Heart right ventricle (tissue), 16 donors: ENCODE measurements at regions not wholly inside any gene's neighbourhood (a gene's known extent, or its start where the extent isn't known, plus 50 kb on each side); places are given as distances from the start of the nearest gene placed in this dataset.
"Not testable (repeated sequence)": the region's sequence is repeated elsewhere in the genome, so short reads cannot be mapped to it uniquely, and the experiment has no call there.

ENCODE experiments used
- ATAC-seq, 8 donors: fragments of 200-7000 bp; cut with Tn5 transposase; one replicate each; pipeline ENCODE4 v1.9.1; 2020; ENCODE audit warnings: mild to moderate bottlenecking in 8 of 8, moderate library complexity in 8 of 8, moderate number of reproducible peaks in 1 of 8
- DNase-seq, 2 donors: peaks; one replicate each; pipeline ENCODE4 v3.0.0-alpha.2; 2020
- H3K27ac ChIP-seq, 10 donors: fragments of 200-600 bp; sonication (generic) in 2 of 10; one replicate each; pipeline versions ENCODE4 v1.5.0 to v1.8.0; 2020 to 2022; ENCODE audit warnings: mild to moderate bottlenecking in 3 of 10
- H3K27me3 ChIP-seq, 7 donors: fragments of 200-600 bp; one replicate each; pipeline ENCODE4 v1.8.0; 2021 to 2022; ENCODE audit warnings: mild to moderate bottlenecking in 2 of 7
- H3K36me3 ChIP-seq, 9 donors: fragments of 200-600 bp; sonication (generic) in 1 of 9; one replicate each; pipeline versions ENCODE4 v1.5.0 to v1.8.0; 2020 to 2022; ENCODE audit warnings: mild to moderate bottlenecking in 2 of 9
- H3K4me1 ChIP-seq, 9 donors: fragments of 200-600 bp; sonication (generic) in 1 of 9; one replicate each; pipeline versions ENCODE4 v1.5.0 to v1.8.0; 2020 to 2022; ENCODE audit warnings: mild to moderate bottlenecking in 4 of 9
- H3K4me3 ChIP-seq, 10 donors: fragments of 200-600 bp; sonication (generic) in 2 of 10; one replicate each; pipeline versions ENCODE4 v1.5.0 to v1.8.0; 2020 to 2022; ENCODE audit warnings: mild to moderate bottlenecking in 7 of 10, moderate library complexity in 2 of 10
- H3K9me3 ChIP-seq, 11 donors: fragments of 200-600 bp in 10 of 11; sonication (generic) in 2 of 11; one replicate each; pipeline versions ENCODE4 v1.5.0 to v1.8.0; 2013 to 2022; ENCODE audit warnings: mild to moderate bottlenecking in 2 of 11, control low read depth in 1 of 11, moderate library complexity in 1 of 11
- WGBS, 2 donors: extraction: QIAGEN DNeasy Blood & Tissue Kit; methylation state at CpG; one replicate each; pipeline ENCODE4 v1.1.7; 2013; ENCODE audit warnings: inconsistent platforms in 1 of 2; 5-methylcytosine and 5-hydroxymethylcytosine counted together
- intact Hi-C, 10 donors: fragments of 100-400 bp; cut with DNase I; formaldehyde crosslinking; loops; one replicate each; pipeline versions ENCODE4 v1.11.1 to v1.14.2; 2022
- TF ChIP-seq, protein P1 (sequence below), 9 donors: fragments of 200-600 bp; sonication (generic) in 2 of 9; IDR thresholded peaks; one replicate each; pipeline versions ENCODE4 v1.5.0 to v1.8.0; 2021 to 2022; ENCODE audit warnings: antibody characterized with exemption in 9 of 9, mild to moderate bottlenecking in 5 of 9, moderate library complexity in 1 of 9
- donor health status: Arrhythmogenic right ventricular cardiomyopathy.
- donor health status: ischemic (EF 13 %, LVEDD 7.1; RV severe dilation, severe dysfunction).
- donor health status: healthy with polysubstance abuse.
- donor health status: DM: no; HTN: yes; CAD: no.
- donor health status: DM: no; HTN: no; CAD: no.
- donor health status: ischemic (EF 25% LVEDD 6.9; RV normal size, moderate dysfunction).
- donor health status: ischemic (EF 25% LVEDD 5.7; RV mildly dilated, moderate dysfunction).
- donor health status: healthy.
- donor health status: DM: yes; HTN: yes; CAD: no.
- donor health status: Ischemic cardiomyopathy.
- donor health status: ischemic (EF 35%, LVEDD 5.7; RV mildly dilated, moderate dysfunction).
- donor health status: nonischemic (EF 11% LVEDD 7.7; RV severe dilation, severe dysfunction).
- donor health status: DM: yes; HTN: yes; CAD: no.
- donor health status: PGD.
- donor health status: ischemic (EF 29% LVEDD 5.4; RV normal size, mild dysfunction).
- donor health status: nonischemic (EF 23%, LVEDD 6.1; RV moderate dilation, normal function).

DNA sequence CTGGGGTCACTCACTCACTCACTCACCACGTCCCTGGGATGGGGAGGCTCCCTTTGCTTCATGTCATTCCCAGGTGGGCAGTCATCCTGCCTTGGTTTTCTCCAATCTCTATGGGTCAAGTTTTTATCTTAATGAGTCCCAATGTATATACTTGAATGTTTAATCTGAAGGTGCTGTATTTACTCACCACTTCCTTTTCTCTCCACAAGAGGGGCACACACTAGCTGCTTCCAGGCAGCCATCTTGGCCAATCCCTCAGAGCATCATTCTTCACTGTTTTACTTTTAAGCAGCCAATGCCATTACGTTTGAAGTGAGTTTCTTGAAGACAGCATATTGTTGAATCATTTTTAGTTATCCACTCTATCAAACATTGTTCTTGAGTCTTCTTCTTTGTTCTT lies 153.4 kb upstream of the ARSJ start:
- Histone ChIP-seq H3K36me3 (no peaks in the 10 kb centered on the region), H3K9me3 (no peaks in the 10 kb centered on the region), H3K27me3 (no peaks in the 10 kb centered on the region), H3K4me3 (no peak overlapping the region), H3K4me1 (no peaks in the 10 kb centered on the region), H3K27ac (no peak overlapping the region)
- DNase-seq: no peak
- TF ChIP-seq, protein P1, sequence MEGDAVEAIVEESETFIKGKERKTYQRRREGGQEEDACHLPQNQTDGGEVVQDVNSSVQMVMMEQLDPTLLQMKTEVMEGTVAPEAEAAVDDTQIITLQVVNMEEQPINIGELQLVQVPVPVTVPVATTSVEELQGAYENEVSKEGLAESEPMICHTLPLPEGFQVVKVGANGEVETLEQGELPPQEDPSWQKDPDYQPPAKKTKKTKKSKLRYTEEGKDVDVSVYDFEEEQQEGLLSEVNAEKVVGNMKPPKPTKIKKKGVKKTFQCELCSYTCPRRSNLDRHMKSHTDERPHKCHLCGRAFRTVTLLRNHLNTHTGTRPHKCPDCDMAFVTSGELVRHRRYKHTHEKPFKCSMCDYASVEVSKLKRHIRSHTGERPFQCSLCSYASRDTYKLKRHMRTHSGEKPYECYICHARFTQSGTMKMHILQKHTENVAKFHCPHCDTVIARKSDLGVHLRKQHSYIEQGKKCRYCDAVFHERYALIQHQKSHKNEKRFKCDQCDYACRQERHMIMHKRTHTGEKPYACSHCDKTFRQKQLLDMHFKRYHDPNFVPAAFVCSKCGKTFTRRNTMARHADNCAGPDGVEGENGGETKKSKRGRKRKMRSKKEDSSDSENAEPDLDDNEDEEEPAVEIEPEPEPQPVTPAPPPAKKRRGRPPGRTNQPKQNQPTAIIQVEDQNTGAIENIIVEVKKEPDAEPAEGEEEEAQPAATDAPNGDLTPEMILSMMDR (IDR thresholded peaks at IDR 0.05): no peak
- intact Hi-C loops: no loop called here
- ATAC-seq: no peak
- 84 to 85% methylated on average over 2 of the region's 2 CpGs for WGBS, 2 donors

DNA sequence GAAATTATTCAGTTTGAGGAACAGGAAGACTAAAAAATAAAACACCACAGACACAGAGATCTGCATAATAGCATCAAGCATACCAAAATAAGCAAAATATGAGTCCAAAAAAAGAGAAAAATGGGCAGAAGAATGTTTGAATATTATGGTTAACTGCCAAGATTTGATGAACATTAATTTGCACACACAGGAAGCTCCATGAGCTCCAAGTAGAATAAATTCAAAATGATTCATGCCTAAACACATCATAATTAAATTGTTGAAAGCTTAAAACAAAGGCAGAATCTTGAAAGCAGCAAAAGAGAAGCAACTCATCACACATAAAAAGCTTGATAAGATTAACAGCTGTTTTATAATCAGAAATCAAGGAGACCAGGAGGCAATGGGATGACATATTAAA lies 156.6 kb upstream of the ARSJ start:
- intact Hi-C loops: no loop called here
- ATAC-seq (no peak), DNase-seq (no peak)
- Histone ChIP-seq H3K27me3 (no peaks in the 10 kb centered on the region), H3K4me1 (no peaks in the 10 kb centered on the region), H3K4me3 (no peak overlapping the region), H3K9me3 (peaks cover 0 to 2% (median 0%) of the 10 kb centered on the region in 11 donors), H3K36me3 (no peaks in the 10 kb centered on the region), H3K27ac (no peak overlapping the region)
- TF ChIP-seq, protein P1 (IDR thresholded peaks at IDR 0.05): no peak

DNA sequence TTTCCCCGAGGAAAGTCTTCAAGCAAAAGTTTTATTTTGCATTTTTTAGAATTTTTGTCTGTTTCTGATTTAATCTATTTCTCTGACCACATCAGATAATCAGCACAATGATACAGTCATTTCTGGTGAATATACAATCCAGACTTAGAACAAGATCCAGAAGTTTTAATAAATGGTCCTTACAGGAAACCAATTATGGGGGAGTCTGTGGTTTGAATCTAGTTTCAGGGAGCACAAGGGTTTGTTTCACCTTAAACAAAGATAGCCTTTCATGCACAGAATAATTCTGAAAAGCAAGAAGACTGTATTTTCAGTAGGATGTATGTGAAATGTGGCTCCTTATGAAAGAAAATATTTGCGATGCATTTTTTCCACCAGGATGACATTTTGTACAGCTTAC lies 158.5 kb upstream of the ARSJ start:
- H3K27ac ChIP-seq: no peak overlapping the region
- no peaks in the 10 kb centered on the region for H3K27me3 ChIP-seq
- WGBS, 2 donors: 88 to 91% methylated on average over 2 of the region's 2 CpGs
- no peaks in the 10 kb centered on the region for H3K36me3 ChIP-seq
- peaks cover 0 to 6% (median 0%) of the 10 kb centered on the region in 11 donors for H3K9me3 ChIP-seq
- ATAC-seq (no peak), DNase-seq (no peak)
- intact Hi-C loops: no loop called here
- H3K4me3 ChIP-seq: no peak overlapping the region
- TF ChIP-seq, protein P1 (IDR thresholded peaks at IDR 0.05): no peak
- no peaks in the 10 kb centered on the region for H3K4me1 ChIP-seq

DNA sequence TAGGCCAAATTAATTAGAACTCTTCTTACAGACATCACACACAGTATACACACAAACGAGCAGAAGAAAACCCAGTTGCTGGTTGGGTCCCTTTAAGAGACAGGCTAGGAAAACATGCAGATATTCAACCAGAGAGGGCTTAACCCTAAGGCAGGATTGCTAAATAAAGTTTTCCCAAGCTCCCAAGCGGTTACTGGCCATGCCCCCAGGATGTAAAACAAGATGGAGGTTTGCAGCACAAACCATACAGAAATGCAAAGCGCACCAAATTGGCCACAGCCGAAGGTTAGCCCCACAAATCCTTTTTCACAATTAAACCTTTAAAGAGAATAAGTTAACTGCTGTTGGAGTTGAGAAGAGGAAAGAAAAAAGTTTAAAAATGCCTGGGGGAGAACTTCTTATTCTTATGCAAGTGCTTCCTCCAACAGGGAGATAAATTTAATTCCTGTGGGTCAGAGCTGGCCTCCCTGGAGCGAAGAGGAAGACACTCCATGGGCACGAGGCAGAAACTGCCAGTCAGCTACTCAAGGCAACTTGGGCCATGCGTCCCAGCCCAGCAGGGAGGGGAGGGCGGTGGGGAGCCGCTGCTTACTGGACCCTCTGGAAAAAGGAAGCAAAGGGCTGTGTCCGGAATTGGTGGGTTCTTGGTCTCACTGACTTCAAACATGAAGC lies 167.6 kb upstream of the ARSJ start:
- H3K27me3 ChIP-seq: peaks cover 0 to 7% (median 0%) of the 10 kb centered on the region in 7 donors
- no peak overlapping the region for H3K27ac ChIP-seq
- ATAC-seq (no peak), DNase-seq (no peak)
- TF ChIP-seq, protein P1 (IDR thresholded peaks at IDR 0.05): no peak
- 78 to 90% methylated on average over 10 of the region's 10 CpGs for WGBS, 2 donors
- H3K36me3 ChIP-seq: no peaks in the 10 kb centered on the region
- no peaks in the 10 kb centered on the region for H3K4me1 ChIP-seq
- intact Hi-C loops: no loop called here
- H3K4me3 ChIP-seq: no peak overlapping the region
- peaks cover 0 to 7% (median 0%) of the 10 kb centered on the region in 11 donors for H3K9me3 ChIP-seq

DNA sequence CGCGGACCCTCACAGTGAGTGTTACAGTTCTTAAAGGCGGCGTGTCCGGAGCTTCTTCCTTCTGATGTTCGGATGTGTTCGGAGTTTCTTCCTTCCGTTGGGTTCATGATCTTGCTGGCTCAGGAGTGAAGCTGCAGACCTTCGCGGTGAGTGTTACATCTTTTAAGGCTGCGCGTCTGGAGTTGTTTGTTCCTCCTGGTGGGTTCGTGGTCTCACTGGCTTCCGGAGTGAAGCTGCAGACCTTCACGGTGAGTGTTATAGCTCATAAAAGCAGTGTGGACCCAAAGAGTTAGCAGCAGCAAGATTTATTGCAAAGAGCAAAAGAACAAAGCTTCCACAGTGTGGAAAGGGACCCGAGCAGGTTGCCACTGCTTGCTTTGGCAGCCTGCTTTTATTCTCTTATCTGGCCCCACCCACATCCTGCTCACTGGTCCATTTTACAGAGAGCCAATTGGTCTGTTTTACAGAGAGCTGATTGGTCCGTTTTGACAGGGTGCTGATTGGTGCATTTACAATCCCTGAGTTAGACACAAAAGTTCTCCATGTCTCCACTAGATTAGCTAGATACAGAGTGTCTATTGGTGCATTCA lies 168.3 kb upstream of the ARSJ start:
- H3K36me3 ChIP-seq, H3K27ac ChIP-seq, DNase-seq, H3K27me3 ChIP-seq, H3K4me1 ChIP-seq, ATAC-seq, H3K9me3 ChIP-seq, intact Hi-C loops, H3K4me3 ChIP-seq: not testable (repeated sequence)
- 87 to 89% methylated on average over 17 of the region's 17 CpGs for WGBS, 2 donors

DNA sequence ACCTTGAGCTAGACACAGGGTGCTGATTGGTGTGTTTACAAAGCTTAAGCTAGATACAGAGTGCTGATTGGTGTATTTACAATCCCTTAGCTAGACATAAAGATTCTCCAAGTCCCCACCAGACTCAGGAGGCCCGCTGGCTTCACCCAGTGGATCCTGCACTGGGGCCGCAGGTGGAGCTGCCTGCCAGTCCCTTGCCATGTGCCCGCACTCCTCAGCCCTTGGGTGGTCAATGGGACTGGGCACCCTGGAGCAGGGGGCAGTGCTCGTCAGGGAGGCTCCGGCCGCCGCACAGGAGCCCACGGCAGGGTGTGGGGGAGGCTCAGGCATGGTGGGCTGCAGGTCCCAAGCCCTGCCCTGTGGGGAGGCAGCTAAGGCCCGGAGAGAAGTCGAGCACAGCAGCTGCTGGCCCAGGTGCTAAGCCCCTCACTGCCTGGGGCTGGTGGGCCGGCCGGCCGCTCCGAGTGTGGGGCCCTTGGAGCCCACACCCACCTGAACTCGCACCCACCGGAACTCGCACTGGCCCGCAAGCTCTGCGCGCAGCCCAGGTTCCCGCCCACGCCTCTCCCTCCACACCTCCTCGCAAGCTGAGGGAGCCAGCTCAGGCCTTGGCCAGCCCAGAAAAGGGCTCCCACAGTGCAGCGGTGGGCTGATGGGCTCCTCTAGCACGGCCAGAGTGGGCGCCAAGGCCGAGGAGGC lies 169.1 kb upstream of the ARSJ start:
- H3K36me3 ChIP-seq, H3K27me3 ChIP-seq, ATAC-seq, intact Hi-C loops, DNase-seq, H3K4me1 ChIP-seq, H3K27ac ChIP-seq, H3K9me3 ChIP-seq, H3K4me3 ChIP-seq: not testable (repeated sequence)
- 92 to 96% methylated on average over 26 to 27 of the region's 27 CpGs for WGBS, 2 donors
